Skin epidermis (tissue), 12 donors: ENCODE measurements at regions not wholly inside any gene's neighbourhood (a gene's known extent, or its start where the extent isn't known, plus 50 kb on each side); places are given as distances from the start of the nearest gene placed in this dataset.
"Not testable (repeated sequence)": the region's sequence is repeated elsewhere in the genome, so short reads cannot be mapped to it uniquely, and the experiment has no call there.

Experiments
- H3K27ac ChIP-seq, 21 experiments: fragments of 200-600 bp; sonication (generic) in 11 of 21; one replicate each; pipeline ENCODE4 v1.5.0; 2020; ENCODE audit warnings: mild to moderate bottlenecking in 3 of 21, inconsistent platforms in 2 of 21, moderate library complexity in 2 of 21
- H3K4me3 ChIP-seq, 7 experiments: fragments of 200-600 bp; sonication (generic) in 2 of 7; one replicate each; pipeline ENCODE4 v1.5.0; 2020; ENCODE audit warnings: inconsistent platforms in 2 of 7, mild to moderate bottlenecking in 2 of 7, moderate library complexity in 1 of 7

DNA sequence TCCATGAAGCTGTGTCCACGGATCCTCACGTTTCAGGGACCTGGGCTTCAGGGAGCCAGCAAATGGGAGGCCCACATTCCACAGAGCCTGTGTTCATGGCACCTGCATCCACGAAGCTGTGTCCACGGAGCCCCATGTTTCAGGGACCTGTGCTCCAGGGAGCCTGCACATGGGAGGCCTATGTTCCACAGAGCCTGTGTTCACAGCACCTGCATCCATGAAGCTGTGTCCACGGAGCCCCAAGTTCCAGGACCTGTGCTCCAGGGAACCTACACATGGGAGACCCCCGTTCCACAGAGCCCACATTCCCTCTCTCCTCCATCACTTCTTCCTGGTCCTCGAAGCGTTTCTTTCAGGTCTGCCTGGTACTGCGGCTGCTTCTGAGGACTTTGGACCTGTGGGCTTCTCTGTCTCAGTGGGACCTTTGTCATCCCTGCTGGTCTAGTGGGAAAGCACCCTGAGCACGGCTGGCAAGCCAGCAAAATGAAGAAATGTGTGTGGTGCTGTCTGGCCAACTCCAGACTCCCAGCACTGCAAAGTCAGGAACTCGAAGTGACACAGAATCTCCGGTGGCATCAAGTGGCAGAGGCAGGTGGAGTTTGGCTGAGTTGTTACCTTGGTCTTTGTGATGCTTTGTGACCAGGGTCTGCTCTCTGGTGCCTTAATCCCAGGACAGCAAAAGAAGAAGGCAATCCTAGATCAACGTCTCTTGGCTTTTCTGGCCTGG lies 245.9 kb downstream of the DLL1 start:
- Histone ChIP-seq H3K4me3 (no peak overlapping the region), H3K27ac (no peak overlapping the region)

DNA sequence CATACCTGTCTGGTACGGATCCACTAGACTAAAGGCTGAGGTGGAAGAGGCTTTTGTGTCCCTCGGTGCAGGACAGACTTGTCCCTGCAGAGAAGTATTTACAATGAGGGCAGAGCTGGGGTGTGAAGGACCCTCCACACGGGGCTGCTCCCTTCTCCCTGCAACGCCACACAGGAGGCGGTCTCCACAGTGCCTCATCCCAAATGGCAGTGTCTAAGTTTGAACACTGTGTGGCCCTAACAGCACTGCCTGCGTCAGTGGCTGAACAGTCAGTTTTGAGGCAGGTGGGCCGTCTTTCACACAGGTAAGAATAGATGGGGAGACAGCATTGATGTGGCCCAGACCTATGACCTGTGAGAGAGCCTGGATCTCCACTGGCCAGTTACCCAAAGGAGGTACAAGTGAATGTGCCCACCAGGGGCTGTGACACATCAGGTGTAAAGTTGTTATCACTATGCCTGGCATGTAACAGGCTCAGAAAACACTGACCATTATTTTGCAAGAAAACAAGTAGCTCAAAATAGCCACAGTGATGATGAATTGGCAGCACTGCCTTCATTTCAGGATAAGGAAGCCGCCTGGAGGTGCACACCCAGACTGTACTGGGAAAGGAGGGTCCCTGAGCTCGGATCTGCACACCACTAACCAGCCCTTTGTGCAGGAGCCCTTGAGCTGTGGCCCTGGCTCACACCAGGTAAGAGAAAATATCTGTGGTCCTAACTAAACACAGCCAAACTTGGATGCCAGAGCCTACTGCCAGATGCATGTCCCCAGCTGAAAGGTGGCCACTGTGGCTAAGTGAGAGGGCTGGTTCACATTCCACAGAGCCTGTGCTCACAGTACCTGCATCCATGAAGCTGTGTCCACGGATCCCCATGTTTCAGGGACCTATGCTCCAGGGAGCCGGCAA lies 246.7 kb downstream of the DLL1 start:
- Histone ChIP-seq H3K27ac (no peak overlapping the region), H3K4me3 (no peak overlapping the region)

DNA sequence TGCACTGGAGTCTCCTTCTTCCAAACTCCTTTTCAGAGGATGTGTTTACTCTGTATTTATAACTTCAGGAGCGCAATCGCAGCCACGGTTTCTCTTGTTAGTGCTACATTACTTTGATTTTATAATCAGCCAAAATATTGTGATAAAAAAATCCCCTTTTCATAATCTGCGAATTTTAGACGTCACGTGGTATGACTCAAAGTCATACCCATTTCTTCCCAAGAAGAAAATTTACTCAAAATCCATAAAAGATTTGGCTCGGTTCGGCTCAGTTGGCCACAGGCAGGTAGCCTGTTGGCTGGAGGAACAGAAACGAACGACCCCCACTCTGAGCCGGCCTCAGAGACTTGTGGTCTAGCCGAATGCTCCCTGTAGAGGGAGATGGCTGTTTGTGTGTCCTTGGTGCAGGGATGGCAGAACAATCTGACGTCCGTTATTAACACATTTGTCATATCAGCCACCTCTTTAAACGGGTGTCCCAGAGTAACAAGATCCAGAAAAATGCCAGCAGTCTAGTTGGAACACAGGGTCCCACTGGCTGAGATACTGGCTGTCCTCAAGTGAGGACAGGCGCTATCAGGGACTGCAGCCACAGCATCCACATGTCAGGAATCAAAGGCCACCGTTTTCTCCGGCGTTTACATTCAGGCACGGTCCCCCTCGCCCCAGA lies 247.6 kb downstream of the DLL1 start:
- no peak overlapping the region for H3K4me3 ChIP-seq

DNA sequence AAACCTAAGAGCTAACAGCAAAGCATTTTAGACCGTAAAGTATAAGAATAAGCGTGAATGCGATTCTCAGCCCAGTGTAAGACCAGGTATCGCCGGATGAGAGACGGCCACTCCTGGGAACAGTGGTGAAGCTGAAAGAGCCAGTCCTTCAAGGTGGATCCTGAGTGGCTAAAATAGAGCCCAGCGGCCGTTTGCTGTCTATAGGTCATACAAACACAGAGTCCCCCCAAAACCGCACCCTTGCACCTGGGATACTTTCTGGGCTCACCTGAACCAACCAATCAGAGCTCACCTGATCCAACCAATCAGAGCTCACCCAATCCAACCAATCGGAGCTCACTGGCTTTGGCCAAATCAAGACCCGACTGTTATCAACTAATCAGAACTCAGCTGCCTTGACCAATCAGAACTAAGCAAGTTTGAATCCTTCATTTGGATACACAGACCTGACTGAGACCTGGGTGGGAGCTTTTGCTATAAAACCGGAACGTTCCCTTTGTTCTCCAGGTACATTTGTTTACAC lies 248.2 kb downstream of the DLL1 start:
- no peak overlapping the region for H3K27ac ChIP-seq

More for the DNA sequence above, 247.6 kb downstream of the DLL1 start:
- H3K27ac ChIP-seq = no peak overlapping the region

DNA sequence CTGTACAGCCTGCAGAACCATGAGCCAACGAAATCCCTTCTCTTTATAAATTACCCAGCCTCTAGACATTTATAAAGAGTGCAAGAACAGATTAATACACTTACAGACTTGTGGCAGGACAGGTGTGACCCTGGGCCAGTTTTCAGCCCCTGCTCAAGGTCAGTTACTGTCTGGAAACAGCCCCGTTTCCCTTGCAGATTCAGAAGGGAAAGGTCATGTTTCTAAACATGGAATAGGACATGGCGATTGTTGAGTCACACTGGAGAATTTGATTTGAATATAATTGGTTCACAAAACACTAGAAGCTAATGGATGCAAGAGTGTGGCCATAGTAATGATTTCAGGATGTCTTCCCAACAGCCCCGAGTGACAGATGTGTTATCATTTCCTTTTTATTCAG lies 248.8 kb downstream of the DLL1 start:
- H3K27ac ChIP-seq = no peak overlapping the region
- no peak overlapping the region for H3K4me3 ChIP-seq

More for the DNA sequence above, 248.2 kb downstream of the DLL1 start:
- no peak overlapping the region for H3K4me3 ChIP-seq

DNA sequence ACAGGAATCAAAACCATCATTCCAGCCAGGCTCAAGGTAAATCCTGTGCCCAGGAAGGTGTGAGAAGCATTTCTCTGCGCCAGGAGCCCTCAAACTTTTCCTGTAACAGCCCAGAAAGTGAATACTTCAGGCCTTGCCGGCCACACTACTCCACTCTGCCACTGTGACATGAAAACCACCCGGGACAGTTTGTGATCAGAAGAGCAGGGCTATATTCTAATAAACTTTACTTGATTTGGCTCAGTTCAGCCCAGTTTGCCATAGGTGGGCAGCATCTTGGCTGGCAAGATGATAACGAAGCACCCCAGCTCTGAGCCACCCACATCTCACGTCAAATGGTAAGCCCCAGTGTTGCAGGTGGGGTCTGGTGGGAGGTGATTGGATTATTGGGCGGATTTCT lies 249.4 kb downstream of the DLL1 start:
- no peak overlapping the region for H3K27ac ChIP-seq
- H3K4me3 ChIP-seq = no peak overlapping the region

DNA sequence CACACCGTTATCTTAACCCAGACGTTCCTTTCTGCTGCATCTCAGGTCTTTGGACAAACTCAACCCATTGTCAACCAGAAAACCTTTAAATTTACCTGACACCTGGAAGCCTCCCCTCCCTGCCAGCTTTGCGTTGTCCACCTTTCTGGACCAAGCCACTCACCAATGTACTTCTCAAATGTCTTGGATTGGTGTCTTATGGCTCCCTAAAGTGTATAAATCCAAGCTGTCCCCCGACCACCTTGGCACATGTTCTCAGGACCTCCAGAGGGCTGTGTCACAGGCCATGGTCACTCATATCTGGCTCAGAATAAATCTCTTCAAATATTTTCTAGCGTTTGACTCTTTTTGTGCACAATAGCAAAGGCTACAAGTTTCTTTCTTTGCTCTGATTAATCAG lies 250.0 kb downstream of the DLL1 start:
- no peak overlapping the region for H3K4me3 ChIP-seq
- H3K27ac ChIP-seq = no peak overlapping the region

DNA sequence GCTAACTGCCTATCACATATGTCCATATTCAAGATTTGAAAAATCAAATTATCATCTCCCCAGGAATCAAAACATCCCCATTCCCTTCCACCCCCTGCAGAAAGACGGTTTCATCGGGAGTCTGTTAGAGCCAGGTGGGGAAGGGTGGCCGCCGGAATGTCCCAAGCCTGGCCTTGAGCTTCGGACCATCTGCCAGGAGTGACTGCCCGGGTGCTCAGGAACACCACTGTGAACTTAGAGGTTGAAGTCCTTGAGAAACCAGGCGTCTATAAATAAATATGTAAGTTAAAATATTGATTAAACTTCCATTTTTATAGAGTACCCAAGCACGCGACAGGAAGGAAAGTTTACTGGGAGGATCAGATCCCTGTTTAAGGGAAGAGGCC lies 250.8 kb downstream of the DLL1 start:
- Histone ChIP-seq H3K4me3 (no peak overlapping the region), H3K27ac (no peak overlapping the region)

DNA sequence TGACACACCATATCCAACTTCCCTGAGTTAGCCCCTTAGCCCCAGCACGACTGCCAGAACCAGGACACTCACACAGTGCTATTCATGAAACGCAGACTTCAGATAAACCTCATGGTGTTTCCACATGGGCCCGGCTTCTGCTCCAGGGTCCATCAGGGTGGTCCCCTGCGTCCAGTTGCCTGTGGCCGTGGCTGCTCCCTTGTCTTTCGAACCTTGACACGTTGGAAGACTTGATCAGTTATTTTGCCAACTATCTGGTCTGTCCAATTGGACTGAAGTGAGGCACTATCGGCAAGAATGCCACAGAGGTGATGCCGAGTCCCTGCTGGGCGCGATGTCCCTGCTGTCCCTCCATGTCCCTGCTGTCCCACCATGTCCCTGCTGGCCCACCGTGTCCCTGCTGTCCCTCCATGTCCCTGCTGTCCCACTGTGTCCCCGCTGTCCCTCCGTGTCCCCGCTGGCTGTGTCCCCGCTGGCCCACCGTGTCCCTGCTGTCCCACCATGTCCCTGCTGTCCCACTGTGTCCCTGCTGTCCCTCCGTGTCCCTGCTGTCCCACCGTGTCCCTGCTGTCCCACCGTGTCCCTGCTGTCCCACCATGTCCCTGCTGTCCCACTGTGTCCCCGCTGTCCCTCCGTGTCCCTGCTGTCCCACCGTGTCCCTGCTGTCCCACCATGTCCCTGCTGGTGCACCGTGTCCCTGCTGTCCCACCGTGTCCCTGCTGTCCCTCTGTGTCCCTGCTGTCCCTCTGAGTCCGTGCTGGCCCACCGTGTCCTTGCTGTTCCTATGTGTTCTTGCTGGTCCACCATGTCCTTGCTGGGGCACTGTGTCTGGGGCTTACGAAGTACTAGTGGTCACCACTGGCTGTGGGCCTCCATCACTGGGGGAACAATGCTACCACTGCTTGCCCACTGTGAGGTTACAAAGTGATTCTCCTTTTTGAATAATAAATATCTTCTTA lies 251.4 kb downstream of the DLL1 start:
- no peak overlapping the region for H3K4me3 ChIP-seq

DNA sequence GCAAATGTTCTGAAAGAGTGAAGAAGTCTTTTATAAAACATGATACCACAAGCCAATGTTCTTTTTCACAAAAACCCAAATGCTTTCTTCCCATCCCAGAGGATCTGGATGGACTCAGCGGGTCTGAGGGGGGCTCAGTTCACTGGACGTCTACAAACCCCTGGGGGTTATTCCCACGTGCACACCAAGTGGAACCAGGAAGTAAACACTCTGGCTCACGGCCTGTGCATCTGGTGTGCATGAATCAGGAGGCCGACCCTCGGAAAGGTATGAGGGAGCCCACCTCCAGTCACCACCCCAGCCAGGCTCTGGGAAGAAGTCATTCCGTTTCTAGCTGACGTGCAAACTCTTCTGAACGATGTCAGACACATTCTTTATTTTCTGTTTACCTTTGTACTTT lies 252.2 kb downstream of the DLL1 start:
- H3K4me3 ChIP-seq = no peak overlapping the region
- no peak overlapping the region for H3K27ac ChIP-seq

More for the DNA sequence above, 251.4 kb downstream of the DLL1 start:
- H3K27ac ChIP-seq = no peak overlapping the region

DNA sequence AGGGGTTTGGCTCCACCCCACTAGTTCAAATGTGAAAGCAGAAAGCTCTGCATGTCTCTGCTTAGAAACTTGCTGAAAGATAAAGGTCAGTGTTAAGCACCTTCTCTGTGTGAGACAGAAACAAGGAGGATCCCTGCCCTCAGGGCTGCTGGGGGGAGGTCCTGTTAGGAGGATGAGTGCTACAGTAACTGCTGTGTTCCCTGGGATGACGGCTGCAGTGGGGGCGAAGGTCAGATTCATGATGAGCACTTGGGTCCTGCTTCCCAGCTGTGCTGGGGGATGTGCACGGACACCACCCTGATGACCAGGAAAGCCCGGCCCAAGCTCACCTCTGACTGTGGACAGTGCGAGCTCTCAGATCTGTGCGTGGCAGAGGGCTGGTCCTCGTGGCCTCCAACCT lies 252.6 kb downstream of the DLL1 start:
- no peak overlapping the region for H3K4me3 ChIP-seq
- H3K27ac ChIP-seq = no peak overlapping the region

DNA sequence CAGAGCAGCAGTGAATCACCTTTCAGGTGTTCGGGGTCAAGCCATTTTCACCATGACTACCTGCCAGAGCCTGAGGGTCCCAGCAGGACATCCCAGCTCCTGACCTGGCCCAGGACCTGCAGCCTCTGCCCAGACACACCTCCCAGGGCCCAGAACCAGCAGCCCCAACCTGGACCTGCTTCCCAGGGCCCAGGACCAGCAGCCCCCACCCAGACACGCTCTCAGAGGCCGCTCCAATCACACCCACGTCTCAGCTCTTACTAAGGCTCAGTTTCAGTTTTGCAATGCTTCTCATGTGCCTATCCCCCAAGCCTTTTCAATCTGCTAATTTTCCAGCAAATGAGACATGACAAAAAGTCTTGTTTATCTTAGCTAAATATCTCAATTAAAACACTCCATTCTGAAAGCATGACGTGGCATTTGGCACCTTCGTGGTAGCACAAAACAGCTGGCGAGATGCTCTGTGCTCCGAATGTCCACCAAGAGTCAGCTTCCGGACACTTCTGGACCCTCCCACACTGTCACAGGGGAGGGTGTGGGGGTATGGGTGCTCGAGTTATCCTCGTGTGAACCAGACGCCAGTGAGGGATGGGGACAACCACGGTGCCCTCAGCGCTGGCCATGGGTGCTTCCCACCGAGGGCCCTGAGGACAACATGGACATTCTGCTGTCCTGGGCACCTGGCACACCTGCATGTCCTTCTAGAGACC lies 253.2 kb downstream of the DLL1 start:
- H3K27ac ChIP-seq = peak overlapping the region in 3 of 21 experiments; percentile 46 to 64 (median 53)
- no peak overlapping the region for H3K4me3 ChIP-seq

DNA sequence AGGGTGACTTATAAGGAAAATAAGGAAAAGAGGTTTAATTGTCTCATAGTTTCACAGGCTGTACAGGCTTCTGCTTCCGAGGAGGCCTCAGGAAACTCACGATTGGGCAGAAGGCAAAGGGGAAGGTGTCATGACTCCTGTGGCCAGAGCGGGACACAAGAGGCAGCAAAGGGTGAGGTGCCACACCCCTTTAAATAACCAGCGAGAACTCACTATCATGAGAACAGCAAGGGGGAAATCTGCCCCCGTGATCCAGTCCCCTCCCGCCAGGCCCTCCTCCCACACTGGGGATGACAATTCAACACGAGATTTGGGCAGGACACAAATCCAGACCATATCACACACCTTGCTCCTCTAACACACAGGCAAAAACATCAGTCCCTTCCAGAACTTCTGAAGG lies 254.0 kb downstream of the DLL1 start:
- Histone ChIP-seq H3K27ac (no peak overlapping the region), H3K4me3 (no peak overlapping the region)

DNA sequence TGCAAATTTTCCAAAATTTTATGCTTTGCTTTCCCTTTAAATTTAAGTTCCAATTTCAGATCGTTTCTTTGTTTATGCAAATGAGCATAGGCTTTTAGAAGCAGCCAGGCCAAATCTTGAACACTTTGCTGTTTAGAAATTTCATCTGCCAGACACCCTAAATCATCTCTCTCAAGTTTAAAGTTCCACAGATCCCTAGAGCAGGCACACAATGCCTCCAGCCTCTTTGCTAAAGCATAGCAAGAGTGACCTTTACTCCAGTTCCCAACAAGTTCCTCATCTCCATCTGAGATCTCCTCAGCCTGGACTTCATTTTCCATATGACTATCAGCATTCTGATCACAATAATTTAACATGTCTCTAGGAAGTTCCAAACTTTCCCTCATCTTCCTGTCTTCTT lies 254.5 kb downstream of the DLL1 start:
- H3K4me3 ChIP-seq, H3K27ac ChIP-seq: not testable (repeated sequence)

DNA sequence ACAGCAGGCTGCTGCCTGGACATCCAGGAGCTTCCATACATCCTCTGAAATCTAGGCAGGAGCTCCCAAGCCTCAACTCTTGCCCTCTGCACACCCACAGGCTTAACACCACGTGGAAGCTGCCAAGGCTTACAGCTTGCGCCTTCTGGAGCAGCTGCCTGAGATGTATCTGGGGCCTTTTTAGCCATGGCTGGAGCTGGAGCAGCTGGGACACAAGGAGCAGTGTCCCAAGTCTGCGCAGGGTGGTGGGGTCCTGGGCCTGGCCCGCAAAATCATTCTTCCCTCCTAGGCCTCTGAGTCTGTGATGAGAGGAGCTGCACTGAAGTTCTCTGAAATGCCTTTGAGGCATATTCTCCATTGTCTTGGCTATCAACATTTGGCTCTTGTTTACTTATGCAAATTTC lies 255.0 kb downstream of the DLL1 start:
- H3K4me3 ChIP-seq = no peak overlapping the region

DNA sequence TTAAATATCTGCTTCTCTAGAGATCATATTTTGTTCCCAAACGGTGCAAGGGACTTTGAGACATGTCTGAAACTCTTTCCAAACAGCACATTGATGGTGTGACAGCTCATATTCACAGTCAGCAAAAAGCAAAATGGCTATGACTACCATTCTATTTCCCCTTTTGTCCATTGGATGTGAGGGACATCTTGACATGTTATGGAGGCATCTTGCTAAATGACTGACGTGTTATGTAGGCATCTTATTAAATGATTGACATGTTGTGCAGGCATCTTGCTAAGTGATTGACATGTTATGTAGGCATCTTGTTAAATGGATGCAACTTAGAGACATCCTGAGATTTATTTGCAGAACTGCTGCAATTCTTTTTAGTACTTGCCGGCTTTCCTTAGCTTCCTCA lies 255.8 kb downstream of the DLL1 start:
- Histone ChIP-seq H3K4me3 (no peak overlapping the region), H3K27ac (no peak overlapping the region)

More for the DNA sequence above, 255.0 kb downstream of the DLL1 start:
- no peak overlapping the region for H3K27ac ChIP-seq

DNA sequence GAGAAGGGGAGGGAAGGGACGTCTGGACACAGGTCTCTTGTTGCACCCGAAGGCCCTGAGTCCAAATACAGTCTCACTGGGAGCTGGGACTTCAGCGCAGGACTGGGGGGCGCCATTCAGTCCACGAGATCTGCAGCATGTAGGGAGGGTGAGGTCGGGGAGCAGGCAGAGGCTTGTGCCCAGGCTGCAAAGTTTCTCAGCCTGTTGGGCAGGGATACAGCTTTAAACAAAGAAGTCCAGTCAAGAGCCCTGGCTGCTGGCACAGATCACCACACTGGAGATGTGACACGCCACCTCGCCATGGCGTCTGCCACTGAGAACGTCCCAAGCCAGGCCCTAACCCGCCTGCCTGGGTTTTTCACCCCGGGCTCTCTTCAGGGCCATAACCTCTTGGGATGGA lies 256.6 kb downstream of the DLL1 start:
- no peak overlapping the region for H3K4me3 ChIP-seq

DNA sequence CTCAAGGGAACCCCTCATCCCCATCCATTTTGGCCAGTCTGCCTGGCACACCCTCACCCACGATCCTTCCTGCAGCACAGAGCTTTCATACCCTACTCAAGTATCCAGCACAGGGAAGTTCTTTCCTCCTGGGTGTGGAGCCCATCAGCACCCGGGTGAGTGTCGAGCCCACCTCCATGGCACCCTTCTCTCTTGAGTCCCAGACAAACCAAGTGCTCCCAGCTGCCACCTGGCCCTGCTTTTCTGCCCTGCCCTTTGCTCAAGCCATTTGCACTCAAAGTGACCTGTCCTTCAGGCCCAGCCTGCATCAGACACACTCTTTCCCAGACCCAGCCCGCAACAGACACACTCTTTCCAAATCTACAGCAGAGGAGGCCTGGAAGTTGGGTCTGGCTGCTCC lies 257.2 kb downstream of the DLL1 start:
- no peak overlapping the region for H3K27ac ChIP-seq

More for the DNA sequence above, 256.6 kb downstream of the DLL1 start:
- no peak overlapping the region for H3K27ac ChIP-seq

More for the DNA sequence above, 257.2 kb downstream of the DLL1 start:
- H3K4me3 ChIP-seq = no peak overlapping the region
